CD4-positive, alpha-beta T cell treated with Interleukin-10 for 1 hour (primary cell): ENCODE measurements at regions not wholly inside any gene's neighbourhood (a gene's known extent, or its start where the extent isn't known, plus 50 kb on each side); places are given as distances from the start of the nearest gene placed in this dataset.
A peak's percentile ranks its signal among the peaks of the same experiment; 100 is the strongest.
"Not testable (repeated sequence)": the region's sequence is repeated elsewhere in the genome, so short reads cannot be mapped to it uniquely, and the experiment has no call there.

Experiments used
- DNase-seq: peaks from one replicate; pipeline ENCODE4 v3.0.0-alpha.2; 2020

- DNase-seq = no peak
Observed at GRCh38 chr18:62629031-62629430, 86.3 kb upstream of the PHLPP1 start.

- DNase-seq = no peak
Observed at GRCh38 chr18:62631173-62631572, 84.2 kb upstream of the PHLPP1 start.

GRCh38 chr18:62632788-62633455, 82.4 kb upstream of the PHLPP1 start:
- no peak for DNase-seq

GRCh38 chr18:62634458-62634857, 80.9 kb upstream of the PHLPP1 start:
- no peak for DNase-seq

- DNase-seq = no peak
Observed at GRCh38 chr18:62634979-62635630, 80.2 kb upstream of the PHLPP1 start.

- no peak for DNase-seq
Observed at GRCh38 chr18:62637403-62637802, 77.9 kb upstream of the PHLPP1 start.

GRCh38 chr18:62637807-62638687, 77.3 kb upstream of the PHLPP1 start:
- peak; percentile 55 for DNase-seq

GRCh38 chr18:62643181-62643580, 72.2 kb upstream of the PHLPP1 start:
- no peak for DNase-seq

GRCh38 chr18:62644773-62645172, 70.6 kb upstream of the PHLPP1 start:
- no peak for DNase-seq

GRCh38 chr18:62647179-62647578, 68.2 kb upstream of the PHLPP1 start:
- DNase-seq = no peak

GRCh38 chr18:62648045-62648678, 67.2 kb upstream of the PHLPP1 start:
- no peak for DNase-seq

GRCh38 chr18:62651276-62652056, 63.9 kb upstream of the PHLPP1 start:
- DNase-seq = no peak

- not testable (repeated sequence) for DNase-seq
Observed at GRCh38 chr18:62652057-62652629, 63.2 kb upstream of the PHLPP1 start.

GRCh38 chr18:62655520-62656219, 59.7 kb upstream of the PHLPP1 start:
- DNase-seq = no peak

GRCh38 chr18:62658028-62658427, 57.3 kb upstream of the PHLPP1 start:
- DNase-seq = no peak

- DNase-seq = no peak
Observed at GRCh38 chr18:62659698-62660097, 55.6 kb upstream of the PHLPP1 start.

GRCh38 chr18:62660691-62661090, 54.6 kb upstream of the PHLPP1 start:
- no peak for DNase-seq

- no peak for DNase-seq
Observed at GRCh38 chr18:62663731-62664336, 51.5 kb upstream of the PHLPP1 start.

GRCh38 chr18:62664414-62664813, 50.9 kb upstream of the PHLPP1 start:
- DNase-seq = no peak

- DNase-seq = no peak
Observed at GRCh38 chr18:62665188-62665587, 50.2 kb upstream of the PHLPP1 start.
